ENCODE measurements at regions not wholly inside any gene's neighbourhood (a gene's known extent, or its start where the extent isn't known, plus 50 kb on each side); places are given as distances from the start of the nearest gene placed in this dataset.

DNA sequence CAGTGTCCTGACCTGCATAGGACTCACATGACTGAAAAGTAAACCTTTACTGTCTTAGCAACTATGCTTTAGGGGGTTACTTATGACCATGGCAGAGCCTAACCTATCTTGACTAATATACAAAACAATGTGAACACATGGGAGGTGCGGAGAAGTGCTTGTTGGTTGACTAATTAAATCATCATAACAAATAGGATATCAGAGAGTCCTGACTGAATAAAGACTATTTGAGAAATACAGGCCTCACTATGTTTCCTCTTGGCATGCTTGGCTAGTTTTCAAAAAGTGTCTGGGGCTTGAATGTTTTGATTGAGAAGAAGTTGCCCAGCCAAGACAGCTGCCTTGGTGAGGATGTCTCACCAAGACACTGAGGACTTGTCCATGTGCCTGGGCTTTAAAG is 104.4 kb upstream of the PHYHIPL start:
- TF ChIP-seq CTCF (IDR thresholded peaks at IDR 0.05) = no peak

- no peak for TF ChIP-seq CTCF (IDR thresholded peaks at IDR 0.05)
Measured at GRCh38 chr10:59073456-59074053, 102.9 kb upstream of the PHYHIPL start.

DNA sequence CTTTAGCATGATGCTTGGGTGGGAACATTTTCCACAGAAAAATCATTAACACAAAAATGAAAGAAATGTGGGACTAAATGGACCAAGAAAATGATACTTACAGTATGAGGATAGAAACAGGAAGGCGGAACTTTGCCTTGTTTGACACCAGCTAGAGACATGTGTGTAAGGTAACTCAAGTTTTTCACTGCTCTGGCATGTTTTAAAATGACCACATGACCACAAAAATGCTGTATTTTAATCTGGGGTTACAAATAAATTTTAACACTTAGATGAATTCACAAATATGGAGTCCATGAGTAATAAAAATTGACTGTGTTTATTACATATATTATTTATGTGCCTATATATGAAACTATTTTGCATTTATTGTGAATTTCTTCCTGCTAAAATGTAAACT is 100.9 kb upstream of the PHYHIPL start:
- TF ChIP-seq CTCF (IDR thresholded peaks at IDR 0.05) = no peak

DNA sequence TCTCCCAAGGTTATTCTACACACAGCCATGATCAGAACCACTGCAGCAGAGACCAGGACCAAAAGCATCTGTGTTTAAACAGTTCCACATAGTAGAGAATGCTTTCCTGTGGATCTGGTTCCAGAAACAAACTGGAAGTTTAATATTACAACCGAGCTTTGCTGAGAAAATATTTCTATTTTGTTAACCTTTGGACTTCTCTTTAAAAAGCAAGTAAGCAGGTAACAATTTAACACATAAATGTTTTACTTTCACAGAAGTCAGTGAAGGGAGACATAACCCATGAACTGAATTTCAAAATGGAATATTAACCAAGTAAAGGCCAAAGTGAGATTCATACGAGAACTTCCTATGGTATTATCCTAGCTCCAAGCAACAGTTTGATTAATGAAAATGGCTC is 98.6 kb upstream of the PHYHIPL start:
- TF ChIP-seq CTCF (IDR thresholded peaks at IDR 0.05) = no peak

- TF ChIP-seq CTCF (IDR thresholded peaks at IDR 0.05) = no peak
Measured at GRCh38 chr10:59078978-59079377, 97.5 kb upstream of the PHYHIPL start.

- TF ChIP-seq CTCF (IDR thresholded peaks at IDR 0.05) = no peak
Measured at GRCh38 chr10:59079386-59080226, 96.8 kb upstream of the PHYHIPL start.

GRCh38 chr10:59082249-59082648 is 94.2 kb upstream of the PHYHIPL start:
- TF ChIP-seq CTCF (IDR thresholded peaks at IDR 0.05) = no peak
